ENCODE measurements at regions not wholly inside any gene's neighbourhood (a gene's known extent, or its start where the extent isn't known, plus 50 kb on each side); places are given as distances from the start of the nearest gene placed in this dataset.

DNA sequence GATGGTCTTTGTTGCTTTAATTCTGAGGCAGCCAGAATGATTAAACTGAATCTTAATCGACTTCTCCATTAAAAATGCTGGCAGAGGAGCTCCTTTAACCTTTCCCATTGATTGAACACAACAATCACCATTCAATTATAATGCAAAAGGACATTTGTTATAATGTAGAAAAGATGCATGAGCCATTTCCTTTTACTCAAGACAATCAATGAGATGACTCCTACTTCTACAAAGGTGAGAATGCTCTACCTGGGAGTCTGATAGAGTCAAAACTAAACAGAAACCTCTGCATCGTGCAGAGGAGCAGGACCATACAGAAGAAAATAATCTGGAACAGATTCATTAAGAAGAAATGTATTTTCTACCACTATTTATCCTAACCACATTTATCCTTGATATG is 253.6 kb upstream of the DACH1 start:
- TF ChIP-seq, protein P1, sequence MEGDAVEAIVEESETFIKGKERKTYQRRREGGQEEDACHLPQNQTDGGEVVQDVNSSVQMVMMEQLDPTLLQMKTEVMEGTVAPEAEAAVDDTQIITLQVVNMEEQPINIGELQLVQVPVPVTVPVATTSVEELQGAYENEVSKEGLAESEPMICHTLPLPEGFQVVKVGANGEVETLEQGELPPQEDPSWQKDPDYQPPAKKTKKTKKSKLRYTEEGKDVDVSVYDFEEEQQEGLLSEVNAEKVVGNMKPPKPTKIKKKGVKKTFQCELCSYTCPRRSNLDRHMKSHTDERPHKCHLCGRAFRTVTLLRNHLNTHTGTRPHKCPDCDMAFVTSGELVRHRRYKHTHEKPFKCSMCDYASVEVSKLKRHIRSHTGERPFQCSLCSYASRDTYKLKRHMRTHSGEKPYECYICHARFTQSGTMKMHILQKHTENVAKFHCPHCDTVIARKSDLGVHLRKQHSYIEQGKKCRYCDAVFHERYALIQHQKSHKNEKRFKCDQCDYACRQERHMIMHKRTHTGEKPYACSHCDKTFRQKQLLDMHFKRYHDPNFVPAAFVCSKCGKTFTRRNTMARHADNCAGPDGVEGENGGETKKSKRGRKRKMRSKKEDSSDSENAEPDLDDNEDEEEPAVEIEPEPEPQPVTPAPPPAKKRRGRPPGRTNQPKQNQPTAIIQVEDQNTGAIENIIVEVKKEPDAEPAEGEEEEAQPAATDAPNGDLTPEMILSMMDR (IDR thresholded peaks at IDR 0.05), result no peak
- no peaks in the 10 kb centered on the region for H3K27me3 ChIP-seq
- no peaks in the 10 kb centered on the region for H3K9me3 ChIP-seq
- intact Hi-C loops (cut with DNase I), result no loop called here
- no peaks in the 10 kb centered on the region for H3K4me1 ChIP-seq
- no peak overlapping the region for H3K4me3 ChIP-seq
- no peak overlapping the region for H3K27ac ChIP-seq
- no peak for DNase-seq (ENCODE audit: low spot score in 2 of 2)
- no peaks in the 10 kb centered on the region for H3K36me3 ChIP-seq

DNA sequence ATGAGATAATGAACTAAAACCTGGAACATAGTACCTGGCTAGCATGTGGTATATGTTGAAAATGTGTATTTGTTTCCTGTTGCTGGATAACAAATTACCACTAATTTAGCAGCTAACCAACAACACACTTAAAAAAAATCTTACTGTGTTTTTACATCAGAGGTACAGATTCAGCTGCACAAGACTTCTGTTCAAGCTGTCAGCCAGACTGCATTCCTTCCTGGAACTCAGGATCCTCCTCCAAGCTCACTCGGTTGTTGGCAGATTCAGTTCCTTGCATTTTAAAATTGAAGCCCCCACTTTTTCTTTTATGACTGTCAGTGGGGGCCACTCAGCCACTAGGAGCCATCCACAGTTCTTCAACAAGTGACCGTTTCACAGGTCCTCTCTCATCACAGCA is 246.9 kb upstream of the DACH1 start:
- intact Hi-C loops (cut with DNase I), result no loop called here
- DNase-seq (ENCODE audit: low spot score in 2 of 2), result no peak
- Histone ChIP-seq H3K9me3 (no peaks in the 10 kb centered on the region), H3K27ac (no peak overlapping the region), H3K36me3 (no peaks in the 10 kb centered on the region), H3K4me1 (no peaks in the 10 kb centered on the region), H3K27me3 (no peaks in the 10 kb centered on the region), H3K4me3 (no peak overlapping the region)
- TF ChIP-seq, protein P1 (IDR thresholded peaks at IDR 0.05), result no peak

DNA sequence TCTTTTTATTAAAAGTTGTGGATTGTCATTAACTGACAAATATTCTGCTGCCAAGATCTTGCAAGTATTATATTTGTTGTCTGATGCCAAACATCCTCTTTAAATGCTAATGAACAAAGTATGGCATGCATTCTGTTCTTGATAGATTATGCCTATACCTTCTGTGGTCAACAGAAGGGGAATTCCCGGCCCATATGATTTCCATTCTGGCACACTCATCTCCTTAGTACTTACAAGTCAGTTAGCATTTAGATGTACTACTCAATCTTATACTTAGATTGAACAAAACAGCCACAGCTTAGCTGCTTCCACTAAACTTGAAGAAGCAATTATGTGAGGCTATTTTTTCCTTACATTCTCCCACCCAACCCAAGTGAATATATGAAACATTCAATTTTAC is 246.1 kb upstream of the DACH1 start:
- intact Hi-C loops (cut with DNase I), result no loop called here
- TF ChIP-seq, protein P1 (IDR thresholded peaks at IDR 0.05), result no peak
- no peaks in the 10 kb centered on the region for H3K4me1 ChIP-seq

DNA sequence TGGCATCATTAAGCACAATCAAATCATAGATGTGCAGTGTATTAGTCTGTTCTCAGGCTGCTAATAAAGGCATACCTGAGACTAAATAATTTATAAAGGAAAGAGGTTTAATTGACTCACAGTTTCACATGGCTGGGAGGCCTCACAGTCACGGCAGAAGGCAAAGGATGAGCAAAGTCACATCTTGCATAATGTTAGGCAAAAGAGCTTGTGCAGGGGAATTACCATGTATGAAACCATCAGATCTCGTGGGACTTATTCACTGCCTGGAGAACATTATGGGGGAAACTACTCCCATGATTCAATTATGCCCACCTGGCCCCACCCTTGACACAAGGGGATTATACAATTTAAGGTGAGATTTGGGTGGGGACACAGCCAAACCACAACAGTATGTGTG is 245.2 kb upstream of the DACH1 start:
- no peaks in the 10 kb centered on the region for H3K27me3 ChIP-seq
- H3K4me3 ChIP-seq, result no peak overlapping the region
- DNase-seq (ENCODE audit: low spot score in 2 of 2), result no peak
- H3K36me3 ChIP-seq, result no peaks in the 10 kb centered on the region
- TF ChIP-seq, protein P1 (IDR thresholded peaks at IDR 0.05), result no peak
- no peaks in the 10 kb centered on the region for H3K9me3 ChIP-seq
- no peaks in the 10 kb centered on the region for H3K4me1 ChIP-seq
- intact Hi-C loops (cut with DNase I), result no loop called here
- H3K27ac ChIP-seq, result no peak overlapping the region

More for the DNA sequence above, 246.1 kb upstream of the DACH1 start:
- H3K9me3 ChIP-seq, result no peaks in the 10 kb centered on the region
- no peak overlapping the region for H3K4me3 ChIP-seq
- H3K36me3 ChIP-seq, result no peaks in the 10 kb centered on the region
- no peaks in the 10 kb centered on the region for H3K27me3 ChIP-seq
- no peak for DNase-seq (ENCODE audit: low spot score in 2 of 2)
- H3K27ac ChIP-seq, result no peak overlapping the region

DNA sequence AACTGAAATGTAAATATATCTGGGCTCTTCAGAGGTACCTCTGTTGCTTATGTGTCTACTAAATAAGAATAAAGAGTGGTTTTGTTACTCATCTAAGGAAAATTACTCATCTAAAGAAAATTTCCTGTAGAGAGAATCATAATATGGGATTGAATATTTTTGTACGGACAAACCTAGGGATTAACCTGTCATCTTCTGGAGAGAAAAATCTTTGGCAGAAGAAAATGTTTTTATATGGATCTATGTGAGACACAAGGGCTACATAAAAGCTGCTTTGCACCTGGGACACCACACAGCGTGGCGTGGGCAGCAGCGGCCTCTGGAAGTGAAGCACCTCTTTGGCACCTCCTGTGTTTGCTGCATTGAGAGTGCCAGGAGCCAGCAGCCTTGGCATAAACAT is 242.9 kb upstream of the DACH1 start:
- no peak overlapping the region for H3K27ac ChIP-seq
- H3K36me3 ChIP-seq, result no peaks in the 10 kb centered on the region
- H3K4me3 ChIP-seq, result no peak overlapping the region
- no peaks in the 10 kb centered on the region for H3K27me3 ChIP-seq
- intact Hi-C loops (cut with DNase I), result no loop called here
- H3K9me3 ChIP-seq, result no peaks in the 10 kb centered on the region
- TF ChIP-seq, protein P1 (IDR thresholded peaks at IDR 0.05), result no peak
- DNase-seq (ENCODE audit: low spot score in 2 of 2), result no peak
- no peaks in the 10 kb centered on the region for H3K4me1 ChIP-seq

DNA sequence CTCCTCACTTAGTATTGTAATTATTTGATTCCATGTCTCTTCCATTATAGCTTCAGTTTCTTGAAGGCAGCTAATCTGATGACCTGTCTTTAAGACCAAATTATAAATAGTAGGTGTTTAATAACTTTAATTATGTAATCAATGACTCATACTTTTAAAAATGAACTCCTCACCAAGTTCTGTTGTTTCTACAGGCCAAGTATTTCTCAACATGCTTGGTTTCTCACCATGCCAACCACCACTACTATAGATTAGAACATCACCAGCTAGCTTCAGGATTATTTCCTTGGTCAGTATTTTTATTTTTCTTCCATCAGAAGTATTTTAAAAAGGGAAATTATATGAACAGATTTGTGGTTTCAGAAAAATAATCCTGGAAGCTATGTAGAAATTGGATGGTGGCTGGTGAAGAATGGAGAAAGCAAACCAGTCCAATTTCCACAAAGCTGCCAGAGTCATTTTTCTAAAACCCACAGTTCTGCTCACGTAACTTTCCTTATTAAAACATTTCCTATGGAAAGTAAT is 237.7 kb upstream of the DACH1 start:
- Histone ChIP-seq H3K36me3 (no peaks in the 10 kb centered on the region), H3K4me1 (no peaks in the 10 kb centered on the region), H3K9me3 (no peaks in the 10 kb centered on the region), H3K4me3 (no peak overlapping the region), H3K27ac (no peak overlapping the region), H3K27me3 (no peaks in the 10 kb centered on the region)
- no peak for DNase-seq (ENCODE audit: low spot score in 2 of 2)
- TF ChIP-seq, protein P1 (IDR thresholded peaks at IDR 0.05), result no peak
- intact Hi-C loops (cut with DNase I), result no loop called here
